Tibial artery (tissue), 4 donors: ENCODE measurements at regions not wholly inside any gene's neighbourhood (a gene's known extent, or its start where the extent isn't known, plus 50 kb on each side); places are given as distances from the start of the nearest gene placed in this dataset.

Experiments
- DNase-seq, 2 donors: peaks; one replicate each; pipeline ENCODE4 v3.0.0-alpha.2; 2019
- H3K27ac ChIP-seq, 2 donors: fragments of 200-600 bp; sonication (generic) in 1 of 2; 1 replicate in 1 of 2; 2 replicates in 1 of 2; pipeline ENCODE4 v1.5.1; 2018 to 2019; ENCODE audit warnings: mild to moderate bottlenecking in 1 of 2
- H3K27me3 ChIP-seq, 2 donors: fragments of 200-600 bp; sonication (generic) in 1 of 2; one replicate each; pipeline versions ENCODE4 v1.5.1 to v1.6.0; 2016 to 2019
- H3K36me3 ChIP-seq, 3 donors: fragments of 200-600 bp; sonication (generic) in 2 of 3; one replicate each; pipeline ENCODE4 v1.5.1; 2016 to 2019; ENCODE audit warnings: mild to moderate bottlenecking in 2 of 3
- H3K4me1 ChIP-seq, 4 donors: fragments of 200-600 bp; sonication (generic) in 2 of 4; 1 replicate in 3 of 4; 2 replicates in 1 of 4; pipeline ENCODE4 v1.5.1; 2016 to 2019
- H3K4me3 ChIP-seq, 2 donors: fragments of 200-600 bp; sonication (generic) in 1 of 2; 1 replicate in 1 of 2; 2 replicates in 1 of 2; pipeline ENCODE4 v1.5.1; 2018 to 2019; ENCODE audit warnings: mild to moderate bottlenecking in 2 of 2
- H3K9me3 ChIP-seq, 3 donors: fragments of 200-600 bp; sonication (generic) in 1 of 3; one replicate each; pipeline ENCODE4 v1.5.1; 2016 to 2019
- CTCF ChIP-seq, 2 experiments: fragments of 200-600 bp in 1 of 2; fragments of 450-650 bp in 1 of 2; IDR thresholded peaks; one replicate each; pipeline ENCODE4 v1.5.1; 2017 to 2019; ENCODE audit warnings: antibody characterized with exemption in 2 of 2, mild to moderate bottlenecking in 1 of 2, moderate library complexity in 1 of 2
- intact Hi-C: fragments of 100-400 bp; cut with DNase I; formaldehyde crosslinking; loops from one replicate; pipeline ENCODE4 v1.15.0; 2023; ENCODE audit warnings: low total_unique reads

GRCh38 chr18:73966954-73967353 lies 180.7 kb downstream of the FBXO15 start:
- no peaks in the 10 kb centered on the region for H3K36me3 ChIP-seq
- no peak overlapping the region for H3K4me3 ChIP-seq
- H3K27me3 ChIP-seq = no peaks in the 10 kb centered on the region
- H3K27ac ChIP-seq = no peak overlapping the region
- H3K9me3 ChIP-seq = no peaks in the 10 kb centered on the region
- intact Hi-C loops = no loop called here
- H3K4me1 ChIP-seq = no peaks in the 10 kb centered on the region
- DNase-seq = no peak
- no peak for TF ChIP-seq CTCF (IDR thresholded peaks at IDR 0.05)

DNA sequence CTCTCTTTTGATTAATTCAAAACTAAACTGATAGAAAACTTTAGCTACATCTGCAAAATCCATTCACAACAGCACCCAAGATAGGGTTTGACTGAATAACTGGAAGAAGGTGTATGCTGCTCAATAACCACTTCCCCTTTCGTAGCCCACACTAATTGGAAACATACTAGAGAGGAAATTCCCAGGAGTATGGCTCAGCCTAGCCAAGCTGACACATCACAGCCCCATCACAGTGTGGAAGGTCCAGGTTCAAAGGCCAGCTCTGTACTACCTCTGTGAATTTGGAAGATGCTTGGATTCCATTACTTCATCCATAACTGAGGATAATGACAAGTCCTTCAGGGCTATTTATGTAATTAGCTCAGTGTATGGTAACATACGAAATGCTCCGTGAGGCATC lies 185.4 kb downstream of the FBXO15 start:
- TF ChIP-seq CTCF (IDR thresholded peaks at IDR 0.05) = no peak
- no peak overlapping the region for H3K4me3 ChIP-seq
- intact Hi-C loops = no loop called here
- H3K4me1 ChIP-seq = no peaks in the 10 kb centered on the region
- no peaks in the 10 kb centered on the region for H3K36me3 ChIP-seq
- H3K27ac ChIP-seq = no peak overlapping the region
- no peaks in the 10 kb centered on the region for H3K27me3 ChIP-seq
- H3K9me3 ChIP-seq = no peaks in the 10 kb centered on the region
- DNase-seq = no peak

GRCh38 chr18:73961804-73962203 lies 185.8 kb downstream of the FBXO15 start:
- no peak for DNase-seq
- Histone ChIP-seq H3K4me1 (no peaks in the 10 kb centered on the region), H3K36me3 (no peaks in the 10 kb centered on the region), H3K4me3 (no peak overlapping the region), H3K9me3 (no peaks in the 10 kb centered on the region), H3K27me3 (no peaks in the 10 kb centered on the region), H3K27ac (no peak overlapping the region)
- TF ChIP-seq CTCF (IDR thresholded peaks at IDR 0.05) = no peak
- intact Hi-C loops = no loop called here

DNA sequence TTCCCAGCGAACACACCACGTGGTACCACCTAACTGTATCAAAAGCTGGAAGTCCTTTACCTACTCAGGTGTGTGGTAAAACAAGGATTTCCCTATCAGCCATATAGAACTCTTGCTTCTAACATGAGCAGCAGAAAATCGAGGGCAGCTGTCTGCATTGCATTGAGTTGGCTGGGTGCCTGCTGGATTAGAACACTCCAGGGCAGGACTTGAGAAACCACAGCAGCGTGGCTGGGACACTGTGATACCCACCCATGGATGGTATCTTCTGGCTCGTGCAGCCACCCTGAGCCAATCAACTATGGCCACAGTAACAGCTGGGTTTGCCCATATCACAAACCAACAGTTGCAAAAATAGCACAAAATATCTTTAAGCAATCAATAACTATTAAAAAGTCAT lies 188.3 kb downstream of the FBXO15 start:
- no peak for TF ChIP-seq CTCF (IDR thresholded peaks at IDR 0.05)
- Histone ChIP-seq H3K27ac (no peak overlapping the region), H3K4me1 (no peaks in the 10 kb centered on the region), H3K9me3 (no peaks in the 10 kb centered on the region), H3K27me3 (no peaks in the 10 kb centered on the region), H3K4me3 (no peak overlapping the region), H3K36me3 (no peaks in the 10 kb centered on the region)
- DNase-seq = no peak
- intact Hi-C loops = no loop called here

DNA sequence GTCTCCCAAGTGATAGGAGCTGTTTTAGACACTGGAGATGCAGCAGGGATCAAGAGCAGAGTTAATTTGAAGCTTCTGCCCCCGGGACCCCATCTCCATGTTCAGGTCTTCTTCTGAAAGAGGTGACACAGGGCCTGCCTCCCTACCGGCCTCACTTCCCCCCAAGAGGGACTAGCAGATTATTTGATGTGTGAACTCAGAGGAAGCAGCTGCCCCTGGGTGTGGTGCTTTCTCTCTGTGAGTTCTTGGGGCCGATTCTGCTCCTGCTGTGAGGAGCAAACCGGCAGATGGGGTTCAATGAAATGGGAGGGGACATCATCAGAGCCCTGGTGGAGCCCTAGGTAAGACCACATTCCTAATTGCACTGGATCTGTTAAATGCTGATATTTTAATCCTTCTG lies 193.4 kb downstream of the FBXO15 start:
- TF ChIP-seq CTCF (IDR thresholded peaks at IDR 0.05) = no peak

DNA sequence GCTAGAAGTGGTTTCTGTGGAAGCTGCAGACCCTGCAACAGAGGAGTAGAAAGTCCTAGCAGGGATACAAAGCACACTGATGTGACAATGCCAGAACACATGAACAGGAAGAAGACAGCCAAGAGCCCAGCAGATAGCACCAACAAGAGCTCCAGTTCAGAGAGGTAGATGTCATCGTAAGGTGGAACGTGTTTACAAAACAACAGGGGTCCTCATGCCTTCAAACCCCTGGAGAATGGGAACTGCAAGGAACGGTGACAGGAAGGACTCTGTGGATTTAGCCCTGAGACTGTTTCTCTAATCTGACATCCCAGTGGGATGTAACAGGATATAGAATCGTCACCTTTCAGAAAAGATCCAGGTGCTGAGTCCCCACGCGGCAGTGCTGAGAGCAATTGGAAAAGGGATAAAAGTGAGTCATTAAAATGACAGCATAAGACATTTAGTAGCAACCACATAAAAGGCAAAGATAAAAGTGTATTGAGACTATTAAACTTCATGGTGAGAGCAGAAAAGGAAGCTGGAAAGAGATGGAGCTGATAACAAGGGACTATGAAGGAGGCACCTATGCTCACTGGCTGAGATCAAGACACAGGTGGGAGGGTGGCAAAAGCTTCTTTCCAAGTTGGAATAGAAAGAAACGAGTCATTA lies 195.2 kb downstream of the FBXO15 start:
- Histone ChIP-seq H3K4me1 (peaks cover 0 to 7% (median 0%) of the 10 kb centered on the region in 4 donors), H3K4me3 (no peak overlapping the region), H3K9me3 (no peaks in the 10 kb centered on the region), H3K27me3 (no peaks in the 10 kb centered on the region), H3K27ac (no peak overlapping the region), H3K36me3 (no peaks in the 10 kb centered on the region)
- intact Hi-C loops = no loop called here
- no peak for DNase-seq
- TF ChIP-seq CTCF (IDR thresholded peaks at IDR 0.05) = no peak

More for the DNA sequence above, 193.4 kb downstream of the FBXO15 start:
- Histone ChIP-seq H3K27me3 (no peaks in the 10 kb centered on the region), H3K4me3 (no peak overlapping the region), H3K27ac (no peak overlapping the region), H3K4me1 (no peaks in the 10 kb centered on the region), H3K36me3 (no peaks in the 10 kb centered on the region), H3K9me3 (no peaks in the 10 kb centered on the region)
- no peak for DNase-seq
- intact Hi-C loops = no loop called here
